ENCODE measurements at regions not wholly inside any gene's neighbourhood (a gene's known extent, or its start where the extent isn't known, plus 50 kb on each side); places are given as distances from the start of the nearest gene placed in this dataset.

DNA sequence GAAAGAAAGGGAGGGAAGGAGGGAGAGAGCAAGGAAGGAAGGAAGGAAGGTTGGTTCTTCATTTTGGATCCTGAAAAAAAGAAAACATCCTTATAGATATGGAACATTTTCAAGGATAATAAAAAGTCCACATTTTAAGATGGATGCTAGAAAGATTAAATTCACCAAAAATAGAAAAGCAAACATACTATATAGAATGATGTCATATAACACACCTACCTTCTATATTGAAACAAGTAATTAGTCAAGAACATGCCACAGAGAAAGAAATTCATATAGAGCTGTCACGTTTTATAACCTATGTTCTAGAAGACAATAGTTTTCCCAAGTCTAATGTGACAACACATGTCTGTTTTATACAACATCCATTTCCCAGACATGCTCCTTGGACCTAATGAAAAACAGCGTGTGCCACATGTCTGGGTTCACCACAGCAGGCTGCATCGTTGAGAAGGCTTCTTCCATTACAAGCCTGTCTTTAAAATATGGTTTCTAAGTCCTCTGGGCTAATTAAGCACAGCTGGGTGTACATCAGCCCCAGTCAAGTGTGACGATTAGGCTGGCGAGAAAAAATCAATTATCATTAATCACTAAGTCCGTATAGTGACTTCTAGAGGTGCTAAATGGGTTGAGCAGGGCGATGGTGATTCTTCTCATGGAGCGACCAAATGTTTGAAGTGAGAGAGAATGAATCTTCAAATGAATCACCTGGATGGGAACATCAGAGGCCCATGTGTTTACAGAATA lies 301.8 kb downstream of the TLE1 start:
- no peak for DNase-seq

DNA sequence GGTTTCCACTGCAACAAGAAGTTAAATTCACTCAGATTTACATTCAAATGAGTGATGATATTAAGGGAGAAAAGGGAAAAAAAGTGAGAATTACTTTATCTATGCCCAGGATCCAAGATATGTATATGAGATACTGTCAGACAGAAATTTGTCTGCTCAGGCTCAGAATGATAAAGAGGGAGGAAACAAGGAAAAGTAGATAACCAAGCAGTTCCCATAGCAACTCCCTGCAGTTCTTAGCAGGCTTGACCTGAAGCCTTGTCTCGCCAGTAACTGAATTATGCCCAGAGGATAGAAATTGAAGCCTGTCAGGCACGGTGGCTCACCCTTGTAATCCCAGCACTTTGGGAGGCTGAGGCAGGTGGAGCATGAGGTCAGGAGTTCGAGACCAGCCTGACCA lies 304.4 kb downstream of the TLE1 start:
- DNase-seq = no peak

DNA sequence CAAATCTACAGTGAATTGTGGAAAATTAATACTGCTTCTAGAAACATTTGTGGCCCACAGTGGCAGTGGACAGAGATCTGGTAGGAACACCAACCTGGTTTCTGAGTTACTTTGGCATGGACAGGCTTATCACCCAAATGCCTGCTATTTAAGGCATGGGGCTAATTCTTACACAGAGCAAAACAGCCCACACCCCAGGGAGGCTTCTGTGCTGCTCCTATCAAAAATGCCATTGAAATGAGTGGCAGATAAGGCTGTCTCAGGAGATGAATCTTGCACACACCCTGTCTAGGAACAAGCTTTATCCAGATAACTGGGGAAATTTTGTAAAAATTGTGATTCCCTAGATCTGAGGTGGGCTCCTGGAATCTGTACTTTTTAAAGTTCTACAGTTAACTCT lies 307.1 kb downstream of the TLE1 start:
- no peak for DNase-seq

DNA sequence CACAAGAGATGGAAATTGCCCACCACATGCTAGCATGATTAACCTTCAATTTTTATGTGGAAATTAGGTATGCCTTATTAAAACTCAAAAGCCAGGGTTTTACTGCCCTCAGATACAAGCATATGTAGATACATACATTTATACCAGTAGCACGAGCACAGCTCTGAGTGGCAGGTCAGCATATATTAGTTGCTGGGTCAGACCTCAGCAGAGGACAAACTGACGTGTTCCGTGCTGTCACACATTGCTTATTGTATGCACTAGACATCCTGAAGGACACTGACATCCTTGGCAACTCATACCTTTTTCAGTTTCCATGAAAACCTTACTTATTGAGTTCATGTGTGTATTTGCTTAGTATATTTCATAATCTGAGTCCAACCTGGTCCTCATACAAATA lies 307.7 kb downstream of the TLE1 start:
- no peak for DNase-seq

DNA sequence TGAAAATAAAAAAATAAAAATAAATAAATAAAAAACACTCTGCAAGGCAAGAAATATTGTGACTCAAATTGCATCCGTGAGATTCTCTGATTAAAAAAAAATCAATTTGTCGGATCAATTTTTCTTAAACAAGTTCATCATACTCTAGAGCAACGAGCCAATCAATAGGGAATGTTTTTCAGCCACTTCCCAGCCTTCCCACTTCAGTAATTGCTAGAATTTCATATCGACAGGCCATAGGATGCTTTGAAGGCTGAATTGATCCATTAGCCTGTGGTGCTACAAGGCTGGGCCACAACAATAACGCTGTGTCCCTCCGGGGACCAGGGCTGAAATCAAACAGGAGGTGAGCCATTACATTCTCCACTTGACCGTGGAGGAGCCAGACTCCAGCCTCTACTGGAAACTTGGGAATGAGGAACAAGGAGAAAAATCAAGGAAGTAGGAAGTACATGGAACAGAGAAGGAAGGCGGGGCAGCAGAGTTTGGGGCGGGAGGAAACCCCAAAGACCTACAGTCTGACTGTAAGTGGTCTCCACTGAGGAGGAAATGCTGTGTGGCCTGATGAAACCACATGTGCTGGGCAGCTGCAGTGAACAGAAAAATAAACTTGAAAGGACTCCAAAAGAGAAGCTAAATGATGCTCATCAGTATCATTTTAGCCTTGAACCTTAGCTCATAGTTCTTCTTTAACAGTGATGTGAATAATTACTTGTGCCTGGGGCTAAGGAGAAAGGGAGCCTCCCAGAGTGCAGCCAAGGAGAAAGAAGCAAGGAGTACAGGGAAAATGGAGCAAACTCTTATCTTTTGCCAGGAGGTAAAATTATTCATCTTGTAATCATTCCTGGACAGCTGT lies 308.6 kb downstream of the TLE1 start:
- no peak for DNase-seq

DNA sequence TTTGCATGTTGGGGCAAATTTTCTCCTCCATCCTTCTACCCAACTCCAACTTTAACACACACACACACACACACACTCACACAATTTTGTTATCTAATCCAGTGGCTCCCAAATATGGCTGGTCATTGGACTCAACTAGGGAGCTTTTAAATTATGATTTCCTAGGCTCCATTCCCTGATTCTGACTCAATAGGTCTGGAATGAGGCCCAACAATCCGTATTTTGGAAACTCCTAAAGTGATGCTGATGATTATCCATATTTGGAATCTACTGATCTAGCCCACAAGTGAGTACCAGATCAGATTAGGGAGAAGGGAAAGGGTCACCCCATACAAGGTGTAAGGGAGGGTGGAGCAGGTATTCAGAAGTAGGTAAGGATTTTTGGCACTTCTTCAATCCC lies 309.7 kb downstream of the TLE1 start:
- DNase-seq = no peak

DNA sequence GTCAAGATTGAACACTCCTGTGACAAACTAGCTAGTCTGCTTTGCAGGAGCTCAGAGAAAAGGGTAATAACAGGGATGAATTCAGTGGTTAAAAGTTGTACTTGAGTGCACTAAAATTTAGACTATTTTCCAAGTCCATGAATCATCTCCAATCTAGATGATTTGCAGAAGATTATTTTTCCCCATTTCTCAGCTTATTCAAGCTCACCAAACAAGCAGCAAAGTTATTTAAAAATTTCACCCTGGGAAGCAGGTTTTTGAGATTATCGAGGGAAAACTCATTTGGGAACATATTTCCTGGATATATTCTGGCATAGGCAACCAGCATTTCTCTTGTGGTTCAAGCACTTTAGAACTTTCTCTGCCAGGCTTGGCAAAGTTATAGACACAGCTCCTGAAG lies 311.4 kb downstream of the TLE1 start:
- DNase-seq = no peak

DNA sequence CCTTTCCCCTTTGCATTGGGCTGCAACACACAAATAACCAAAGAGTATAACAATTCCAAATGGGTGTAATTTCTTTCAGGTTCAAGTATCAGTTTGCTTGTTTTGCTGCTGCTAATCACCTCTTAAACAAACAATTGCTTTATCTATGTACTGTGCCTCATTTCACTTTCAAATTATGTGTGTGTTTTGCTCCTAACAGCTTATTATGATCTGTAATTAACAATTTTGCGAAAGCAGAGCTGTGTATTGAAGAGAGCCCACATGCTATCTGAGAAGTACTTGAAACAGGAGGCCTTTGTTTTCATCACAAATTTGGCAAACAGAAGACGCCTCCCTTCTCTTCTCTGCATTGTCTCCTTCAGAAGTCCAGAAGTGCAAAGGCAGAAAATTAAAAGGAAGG lies 312.0 kb downstream of the TLE1 start:
- no peak for DNase-seq

DNA sequence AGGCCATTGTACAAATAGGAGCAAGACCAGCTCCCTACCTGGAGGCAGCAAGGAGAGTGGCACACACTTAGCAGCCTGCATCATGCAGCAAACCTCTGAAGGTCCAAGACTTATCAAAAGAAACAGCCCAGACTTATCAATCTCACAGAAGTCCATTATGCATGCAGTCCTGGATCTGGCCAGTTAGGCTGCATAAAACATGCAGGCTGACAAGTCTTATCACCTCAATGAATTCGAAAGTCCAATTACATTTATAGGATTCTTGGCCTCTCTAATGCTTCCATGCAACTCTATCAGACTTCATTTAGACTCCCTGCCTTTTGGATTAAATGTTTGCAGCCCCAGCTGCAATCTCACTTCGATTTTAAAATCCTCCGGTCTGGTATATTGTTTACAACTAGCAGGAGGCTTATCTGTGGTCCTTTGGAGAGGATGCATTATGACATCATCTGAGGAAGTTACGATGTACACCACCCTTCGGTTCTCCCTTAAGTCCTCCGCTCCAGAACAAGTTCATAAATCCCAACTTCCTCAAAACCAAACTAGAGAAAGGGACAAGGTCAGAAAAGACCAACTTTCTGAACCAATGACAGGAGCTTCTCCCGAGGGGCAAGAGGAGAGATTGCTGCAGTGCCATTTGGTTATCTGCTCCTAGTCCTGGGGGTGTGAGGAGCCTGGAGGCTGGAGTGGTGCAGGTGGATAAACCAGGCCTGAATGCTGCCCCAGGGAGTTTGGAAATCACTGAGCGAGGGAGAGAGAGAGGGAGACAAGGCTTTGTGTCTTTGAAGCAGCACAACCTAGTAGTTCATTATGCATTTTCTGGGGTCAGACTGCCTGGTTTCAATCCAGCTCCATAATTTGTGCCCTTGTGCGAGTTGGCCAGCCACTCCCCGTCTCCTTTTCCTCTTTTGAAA lies 313.9 kb downstream of the TLE1 start:
- DNase-seq = no peak

DNA sequence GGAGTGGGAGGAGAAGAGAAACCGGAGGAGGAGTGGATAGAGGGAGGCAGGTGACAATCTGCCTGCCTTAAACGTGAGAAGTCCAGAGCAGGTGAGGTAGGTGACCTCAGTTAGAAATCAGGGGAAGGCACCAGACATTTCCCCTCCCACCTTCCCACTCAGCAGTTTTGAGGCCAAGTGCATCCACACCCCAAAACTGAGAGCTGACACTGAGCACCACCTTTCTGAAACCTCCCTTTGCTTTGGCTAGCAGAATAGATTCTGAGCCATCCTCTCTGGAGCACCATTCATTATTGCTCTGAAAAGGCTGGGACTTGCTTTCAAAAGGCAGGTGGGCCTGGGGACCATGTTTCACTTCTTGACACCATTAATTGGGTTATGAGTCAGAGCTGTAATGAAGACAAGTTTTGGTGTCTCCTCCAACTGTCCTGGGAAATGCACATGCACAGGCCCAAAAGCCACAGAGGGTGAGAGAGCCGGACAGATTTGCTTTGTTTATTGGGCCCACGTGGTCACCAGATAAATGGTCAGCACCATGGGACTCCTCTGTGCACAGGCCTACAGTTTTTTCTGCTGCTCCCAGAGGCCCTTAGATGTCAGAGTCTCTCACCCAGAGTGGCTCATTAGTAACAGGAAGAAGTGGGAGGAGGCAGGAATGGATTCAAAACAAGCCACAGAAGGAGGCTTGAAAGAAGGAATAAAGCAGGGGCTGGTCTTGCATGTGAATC lies 314.7 kb downstream of the TLE1 start:
- DNase-seq = no peak

DNA sequence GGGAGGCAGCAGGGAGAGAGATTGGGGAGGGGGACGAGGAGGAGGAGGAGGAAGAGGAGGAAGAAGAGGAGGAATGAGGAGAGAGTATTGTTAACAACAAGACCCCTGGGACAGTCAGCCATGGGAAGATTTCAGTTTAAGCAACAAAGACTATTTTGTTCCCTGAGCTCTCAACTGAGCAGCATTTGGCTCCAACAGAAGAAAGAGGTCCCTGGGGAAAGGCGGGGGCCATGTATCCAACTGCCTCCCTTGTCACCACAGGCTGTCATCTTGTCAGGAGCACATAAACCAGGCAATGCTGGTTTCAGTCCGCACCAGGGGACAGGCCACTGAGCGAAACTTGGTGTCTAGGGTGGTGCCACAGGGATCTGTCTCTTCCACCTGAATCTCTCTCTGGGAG lies 316.1 kb downstream of the TLE1 start:
- no peak for DNase-seq

DNA sequence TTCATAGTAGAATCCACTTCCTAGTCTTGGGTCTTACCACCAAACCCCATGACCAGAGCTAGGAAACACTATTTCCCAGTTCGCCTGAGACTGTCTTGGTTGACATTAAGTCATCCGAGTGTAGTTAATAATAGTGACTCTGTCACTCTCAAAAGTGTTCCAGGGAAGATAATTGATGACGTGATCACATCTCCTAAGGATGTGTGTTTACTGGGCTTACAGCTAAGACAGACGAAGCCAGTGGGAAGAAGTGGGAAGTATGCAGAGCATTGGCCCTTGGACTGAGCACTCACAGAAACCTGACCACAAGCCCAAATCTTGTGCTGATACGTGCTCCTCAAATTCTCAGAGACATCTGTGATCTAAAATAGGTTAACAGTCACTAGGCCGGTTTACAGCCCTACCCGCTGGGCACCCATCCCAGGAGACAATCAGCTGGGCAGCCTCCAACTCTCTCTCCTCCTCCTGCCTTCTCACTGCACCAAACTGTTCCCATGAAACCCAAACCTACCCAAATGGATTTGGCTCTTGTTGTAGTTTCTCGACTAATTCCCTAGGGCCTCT lies 316.6 kb downstream of the TLE1 start:
- DNase-seq = no peak

DNA sequence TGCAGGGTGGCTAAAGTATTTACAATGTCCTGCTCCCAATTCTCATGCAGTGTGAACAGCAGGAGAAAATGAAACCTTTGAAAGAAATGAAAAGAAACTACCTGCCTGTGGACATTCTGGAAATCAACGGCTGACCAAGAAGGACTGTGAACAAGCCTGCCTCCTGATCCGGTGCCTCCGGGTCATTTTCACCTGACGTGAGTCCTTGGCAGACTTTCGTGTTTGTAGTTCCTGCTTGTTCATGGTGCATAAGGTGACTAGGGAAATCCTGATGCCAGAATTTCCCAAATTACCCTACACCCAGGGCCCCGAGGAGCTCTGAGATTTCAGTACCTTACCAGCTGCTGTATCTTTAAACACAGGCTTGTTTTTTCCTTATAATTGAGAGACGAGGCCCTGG lies 317.5 kb downstream of the TLE1 start:
- DNase-seq = no peak

DNA sequence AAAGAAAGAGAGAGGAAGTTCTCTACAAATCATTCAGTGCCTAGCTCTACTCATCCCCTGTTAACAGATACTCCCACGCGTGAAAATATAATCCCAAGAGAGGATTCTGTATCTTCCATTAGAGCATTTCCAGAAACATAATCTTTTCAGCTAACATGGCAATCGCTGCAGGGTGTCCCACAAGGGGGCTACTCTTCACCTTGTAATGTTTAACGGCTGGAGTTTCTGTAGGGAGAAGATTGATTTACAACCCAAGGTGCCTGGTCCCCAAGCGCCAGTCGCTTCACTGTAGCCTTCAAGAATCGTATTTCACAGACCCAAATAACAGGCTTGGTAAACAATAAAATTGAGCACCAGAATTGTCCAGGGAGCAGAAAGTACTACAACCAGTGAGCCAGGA lies 318.7 kb downstream of the TLE1 start:
- no peak for DNase-seq

DNA sequence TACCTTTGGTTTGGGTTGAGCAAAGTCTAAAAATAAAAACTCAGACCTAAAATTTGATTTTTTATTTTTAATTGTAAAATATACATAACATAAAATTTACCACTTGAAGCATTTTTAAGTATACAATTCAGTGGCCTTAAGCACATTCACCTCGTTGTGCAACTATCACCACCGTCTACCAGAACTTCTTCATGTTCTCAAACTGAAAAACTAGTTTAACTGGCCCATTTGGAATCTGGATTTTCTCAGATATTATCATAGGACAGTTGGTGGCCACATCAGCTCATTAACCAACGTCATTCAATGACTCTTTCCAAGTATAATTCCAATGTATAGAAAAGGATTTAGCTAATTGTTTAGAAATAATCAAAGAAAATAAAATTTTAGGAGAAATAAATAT lies 319.3 kb downstream of the TLE1 start:
- no peak for DNase-seq

DNA sequence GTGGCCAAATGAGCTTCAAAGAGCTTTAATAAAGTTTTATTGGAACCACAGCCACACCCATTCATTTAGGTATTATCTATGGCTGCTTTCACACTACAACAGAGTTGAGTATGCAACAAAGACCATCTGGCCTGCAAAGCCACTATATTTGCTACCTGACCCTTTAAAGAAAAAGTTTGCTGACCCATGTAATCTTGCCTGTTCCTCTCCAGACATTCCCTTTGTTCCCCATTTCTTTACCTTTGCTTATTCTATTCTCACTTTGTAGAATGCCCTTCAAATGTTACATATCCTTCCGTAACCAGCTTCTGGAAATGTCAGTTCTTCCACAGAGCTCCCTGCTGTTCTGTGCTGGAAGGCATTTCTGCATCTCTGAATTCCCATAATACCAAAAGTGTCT lies 320.2 kb downstream of the TLE1 start:
- DNase-seq = no peak

DNA sequence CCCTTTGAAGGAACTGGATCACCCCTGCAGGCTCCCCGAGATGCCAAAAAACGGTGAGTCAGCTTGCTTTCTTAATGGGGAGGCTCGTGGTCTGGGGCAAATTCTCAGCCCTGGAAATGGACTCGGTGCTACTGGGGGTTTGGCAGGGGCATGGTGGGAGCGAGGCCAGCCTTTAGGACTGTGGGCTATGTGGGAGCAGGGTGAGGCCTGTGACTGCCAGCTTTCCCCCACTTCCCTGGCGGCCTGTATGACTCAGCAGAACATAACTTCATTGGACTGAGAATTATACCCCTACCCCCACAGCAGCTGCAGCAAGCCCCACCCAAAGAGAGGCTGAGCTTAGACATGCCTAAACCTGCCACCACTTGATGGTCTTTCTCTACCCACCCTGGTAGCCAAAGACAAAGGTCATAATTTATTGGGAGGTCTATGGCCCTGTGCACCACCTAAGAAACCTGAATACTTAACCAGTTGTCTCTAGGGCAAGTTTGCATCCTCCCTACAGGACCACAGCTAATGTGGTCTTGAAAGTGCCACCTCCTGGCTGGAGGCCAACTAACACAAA lies 325.3 kb downstream of the TLE1 start:
- DNase-seq = no peak

DNA sequence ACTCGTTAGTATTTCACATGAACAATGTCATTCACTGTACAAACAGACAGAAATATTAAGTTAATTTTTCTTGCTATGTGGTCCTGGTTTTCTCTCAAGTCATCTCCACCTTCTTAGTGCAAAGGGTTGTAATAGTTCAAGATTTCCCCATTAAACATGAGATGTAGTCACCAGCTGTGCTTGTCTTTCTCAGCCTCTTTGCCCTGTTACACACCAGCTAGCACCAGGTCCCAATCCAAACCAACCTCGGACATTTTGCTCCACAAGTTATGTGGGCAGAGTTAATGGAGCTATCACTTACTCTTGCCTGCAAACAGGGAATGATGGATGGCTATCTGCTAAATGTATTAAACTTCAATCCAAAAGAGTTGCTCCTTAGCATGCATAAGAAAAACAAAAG lies 328.1 kb downstream of the TLE1 start:
- DNase-seq = no peak

DNA sequence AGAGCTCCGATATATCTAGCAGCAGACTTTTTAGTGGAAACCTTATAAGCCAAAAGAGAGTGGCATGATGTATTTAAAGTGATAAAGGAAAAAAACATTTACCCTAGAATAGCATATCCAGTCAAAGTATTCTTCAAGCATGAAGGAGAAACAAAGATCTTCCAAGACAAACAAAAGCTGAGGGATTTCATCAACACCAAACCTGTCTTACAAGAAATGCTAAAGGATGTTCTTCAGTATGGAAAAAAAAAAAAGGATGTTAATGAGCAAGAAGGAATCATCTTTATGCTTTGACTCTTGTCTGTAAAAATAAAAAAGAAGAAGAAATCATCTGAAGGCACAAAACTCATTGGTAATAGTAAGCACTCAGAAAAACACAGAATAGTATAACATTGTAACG lies 338.2 kb downstream of the TLE1 start:
- DNase-seq = no peak

DNA sequence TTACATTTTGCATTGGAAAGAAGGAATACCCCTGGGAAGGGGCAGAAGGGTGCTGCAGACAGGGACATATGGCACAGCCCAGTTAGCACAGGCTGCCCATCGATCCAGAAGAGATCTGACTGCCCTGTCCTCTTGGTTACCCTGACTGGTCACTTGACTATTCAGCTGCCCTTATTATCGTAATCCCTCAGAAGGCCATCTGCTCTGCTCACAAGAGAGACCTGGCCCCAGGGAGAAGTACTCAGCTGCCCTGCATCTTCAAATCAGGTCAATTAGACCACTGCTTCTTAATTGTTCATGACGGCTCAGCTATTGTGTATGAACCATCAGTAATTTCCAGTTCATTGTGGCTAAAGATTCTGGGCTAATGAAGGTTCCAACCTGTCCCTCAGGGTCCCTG lies 345.0 kb downstream of the TLE1 start:
- no peak for DNase-seq

DNA sequence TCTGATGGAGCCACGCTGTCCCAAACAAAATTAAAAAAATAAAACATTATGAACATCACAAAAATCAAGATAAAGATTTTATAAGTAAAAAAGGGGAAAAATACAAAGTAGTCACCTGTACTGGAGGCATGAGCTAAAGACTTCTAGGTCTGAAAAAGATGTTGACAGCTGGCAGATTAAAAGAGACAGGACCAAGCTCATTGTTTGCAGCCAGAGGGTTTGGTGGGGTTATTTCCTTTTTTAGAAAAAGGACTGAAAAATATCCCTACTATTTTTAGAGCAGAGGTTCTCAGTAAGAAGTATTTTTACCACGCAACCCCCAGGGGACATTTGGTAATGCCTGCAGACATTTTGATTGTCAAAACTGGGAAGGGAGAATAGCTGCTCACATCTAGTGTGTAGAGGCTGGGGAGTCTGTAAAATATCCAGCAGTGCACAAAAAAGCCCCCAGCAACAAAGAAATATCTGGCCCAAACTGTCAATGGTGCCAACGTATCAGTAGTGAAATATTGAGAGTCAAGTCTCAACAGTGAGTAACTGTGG lies 353.4 kb downstream of the TLE1 start:
- DNase-seq = no peak

DNA sequence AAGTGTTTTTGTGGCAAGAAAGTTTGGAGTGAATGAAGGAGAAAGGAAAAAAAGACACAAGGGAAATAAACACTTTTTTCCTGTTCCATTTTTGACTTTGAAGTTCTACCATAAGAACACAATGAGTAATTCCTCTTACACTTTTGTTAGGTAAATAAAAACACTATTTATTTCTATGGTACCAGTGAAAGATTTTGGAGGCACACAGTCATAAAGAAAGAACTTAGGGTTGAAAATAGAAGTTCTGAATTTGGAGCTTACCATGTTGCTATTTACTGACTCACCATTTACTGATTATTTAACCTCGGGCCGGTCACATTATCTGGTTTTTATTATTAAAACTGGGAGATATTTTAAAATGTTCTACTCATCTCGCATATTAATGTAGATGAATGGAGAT lies 367.8 kb downstream of the TLE1 start:
- DNase-seq = no peak
